Endothelial cell of umbilical vein (primary cell): ENCODE measurements at regions not wholly inside any gene's neighbourhood (a gene's known extent, or its start where the extent isn't known, plus 50 kb on each side); places are given as distances from the start of the nearest gene placed in this dataset.

Experiments used
- BruUV-seq: library from RNA; stranded (reverse); fragments of 400-500 nt; replicated peaks from 2 replicates; lab custom pipeline; 2021; lab: Mats Ljungman, UMichigan
- CTCF ChIA-PET: fragments of 300-600, 350-600 bp; sonication (Branson Sonifier 250); formaldehyde crosslinking; loops from one replicate; lab custom pipeline; 2021; ENCODE audit warnings: antibody characterized with exemption, inconsistent platforms; lab: Charles Lee
- POLR2A ChIA-PET: fragments of 300-600, 350-600 bp; sonication (Branson Sonifier 250); formaldehyde crosslinking; loops from one replicate; lab custom pipeline; 2021; ENCODE audit warnings: antibody characterized with exemption, inconsistent platforms; lab: Charles Lee
- DNase-seq: peaks from one replicate; pipeline ENCODE4 v3.0.0-alpha.2; 2011; ENCODE audit warnings: low read depth, low spot score
- FAIRE-seq: peaks from 2 replicates; lab custom pipeline; 2011; peaks lifted over from hg19 to GRCh38; lab: Jason Lieb, UNC
- H2AFZ ChIP-seq: 2 replicates; pipeline ENCODE4 v1.6.0; 2012; ENCODE audit warnings: low read depth, low read length, control low read depth, inconsistent platforms
- H3K27ac ChIP-seq: 2 replicates; pipeline ENCODE4 v1.5.1; 2011; ENCODE audit warnings: low read depth, mild to moderate bottlenecking, control low read depth, low read length, moderate library complexity; ENCODE audit not compliant: insufficient read depth
- H3K27me3 ChIP-seq, 2 experiments: 2 replicates each; pipeline versions ENCODE4 v1.6.0 to v1.6.1; 2011; ENCODE audit warnings: low read length in 2 of 2, mixed read lengths in 1 of 2; ENCODE audit not compliant: control insufficient read depth in 2 of 2, insufficient read depth in 2 of 2
- H3K36me3 ChIP-seq, 2 experiments: 2 replicates in 1 of 2; 3 replicates in 1 of 2; pipeline ENCODE4 v1.5.1; 2011; ENCODE audit warnings: low read length in 2 of 2, mild to moderate bottlenecking in 1 of 2, moderate library complexity in 1 of 2; ENCODE audit not compliant: control insufficient read depth in 2 of 2, insufficient read depth in 2 of 2; ENCODE audit errors: extremely low read depth in 1 of 2
- H3K4me1 ChIP-seq: 3 replicates; pipeline ENCODE4 v1.5.1; 2011; ENCODE audit warnings: mild to moderate bottlenecking, low read length; ENCODE audit not compliant: control insufficient read depth, insufficient read depth; ENCODE audit errors: extremely low read depth
- H3K4me2 ChIP-seq: 2 replicates; pipeline ENCODE4 v1.6.1; 2011; ENCODE audit warnings: low read length, control low read depth, mixed read lengths; ENCODE audit not compliant: insufficient read depth
- H3K4me3 ChIP-seq, 3 experiments: fragments of 200-600 bp in 1 of 3; sonication (generic), shearing (Covaris generic) in 1 of 3; replicated peaks in 1 of 3; 2 replicates each; pipeline ENCODE4 v1.5.1; 2011 to 2016; ENCODE audit warnings: control low read depth in 3 of 3, low read length in 3 of 3, mild to moderate bottlenecking in 2 of 3, inconsistent platforms in 1 of 3, low read depth in 1 of 3, moderate library complexity in 1 of 3; ENCODE audit not compliant: insufficient read depth in 1 of 3
- H3K79me2 ChIP-seq: 2 replicates; pipeline ENCODE4 v1.6.0; 2012; ENCODE audit warnings: low read length, inconsistent platforms; ENCODE audit not compliant: control insufficient read depth, insufficient read depth
- H3K9ac ChIP-seq: replicated peaks from 2 replicates; pipeline ENCODE3; 2011; ENCODE audit warnings: low read length, control low read depth; ENCODE audit not compliant: insufficient read depth; ENCODE audit errors: extremely low read depth
- H3K9me1 ChIP-seq: replicated peaks from 3 replicates; pipeline ENCODE4 v1.6.0; 2011; ENCODE audit warnings: mild to moderate bottlenecking, low read length; ENCODE audit not compliant: control insufficient read depth, insufficient read depth; ENCODE audit errors: extremely low read depth
- H3K9me3 ChIP-seq: replicated peaks from 2 replicates; pipeline ENCODE4 v1.5.1; 2012; ENCODE audit warnings: low read length, inconsistent platforms; ENCODE audit not compliant: control insufficient read depth, insufficient read depth
- H4K20me1 ChIP-seq: replicated peaks from 2 replicates; pipeline ENCODE3; 2011; ENCODE audit warnings: mild to moderate bottlenecking, low read length; ENCODE audit not compliant: control insufficient read depth, insufficient read depth; ENCODE audit errors: extremely low read depth
- CTCF ChIP-seq, 2 donors: IDR thresholded peaks; 1 replicate in 1 of 2; 2 replicates in 1 of 2; pipeline ENCODE4 v1.5.1; 2011; ENCODE audit warnings: low read length in 2 of 2, mild to moderate bottlenecking in 2 of 2, moderate library complexity in 2 of 2, control low read depth in 1 of 2, inconsistent platforms in 1 of 2, low read depth in 1 of 2; ENCODE audit not compliant: insufficient read depth in 1 of 2; ENCODE audit errors: extremely low read depth in 1 of 2
- EZH2 ChIP-seq: IDR thresholded peaks from 2 replicates; pipeline ENCODE4 v1.6.1; 2012; ENCODE audit warnings: borderline replicate concordance, low read depth, mild to moderate bottlenecking, moderate library complexity, low read length, inconsistent platforms; ENCODE audit not compliant: severe bottlenecking
- FOS ChIP-seq: IDR thresholded peaks from 2 replicates; pipeline ENCODE4 v1.6.1; 2011; ENCODE audit warnings: mild to moderate bottlenecking, low read length, moderate library complexity, borderline replicate concordance; ENCODE audit not compliant: insufficient read depth
- GATA2 ChIP-seq: IDR thresholded peaks from 2 replicates; pipeline ENCODE4 v1.7.0; 2011; ENCODE audit warnings: low read depth, mild to moderate bottlenecking, moderate library complexity, mixed read lengths, low read length; ENCODE audit not compliant: insufficient read length, insufficient read depth
- JUN ChIP-seq: IDR thresholded peaks from 2 replicates; pipeline ENCODE4 v1.6.1; 2011; ENCODE audit warnings: borderline replicate concordance, low read depth; ENCODE audit not compliant: insufficient read length, insufficient read depth
- MAX ChIP-seq: IDR thresholded peaks from 2 replicates; pipeline ENCODE4 v1.6.1; 2011; ENCODE audit not compliant: insufficient read depth, insufficient read length
- MYC ChIP-seq: IDR thresholded peaks from one replicate; pipeline ENCODE4 v1.6.1; 2011; ENCODE audit warnings: mild to moderate bottlenecking, low read depth, low read length
- POLR2A ChIP-seq: IDR thresholded peaks from 2 replicates; pipeline ENCODE4 v1.6.1; 2012; ENCODE audit warnings: low read depth, mild to moderate bottlenecking, control low read depth, low read length
- POLR2AphosphoS5 ChIP-seq: IDR thresholded peaks from 2 replicates; pipeline ENCODE4 v1.6.1; 2012; ENCODE audit warnings: low read depth, mild to moderate bottlenecking, control low read depth, low read length, moderate library complexity; ENCODE audit not compliant: insufficient read depth
- dilution Hi-C: fragments of 300-500 bp; cut with MboI; formaldehyde crosslinking; loops from one replicate; pipeline ENCODE4 v1.15.0; 2019; ENCODE audit warnings: low sequenced_read_pairs; ENCODE audit not compliant: extremely low pct_ligation_motif_present
- intact Hi-C: fragments of 100-400 bp; cut with micrococcal nuclease; formaldehyde crosslinking; loops from one replicate; pipeline ENCODE4 v1.10.0; 2022

- intact Hi-C loops, result no loop called here
- Histone ChIP-seq H3K9ac (no peak overlapping the region), H3K9me3 (no peaks in the 10 kb centered on the region), H3K36me3 (no peaks in the 10 kb centered on the region), H4K20me1 (no peaks in the 10 kb centered on the region), H3K79me2 (no peaks in the 10 kb centered on the region), H3K27ac (no peak overlapping the region), H3K9me1 (no peaks in the 10 kb centered on the region), H3K4me2 (no peak overlapping the region), H3K4me3 (no peak overlapping the region), H3K27me3 (no peaks in the 10 kb centered on the region), H3K4me1 (no peaks in the 10 kb centered on the region), H2AFZ (no peak overlapping the region)
- dilution Hi-C loops, result no loop called here
- DNase-seq (no peak), FAIRE-seq (no peak)
- POLR2A ChIA-PET, result no interaction called here
- no peak for TF ChIP-seq JUN
- TF ChIP-seq CTCF (IDR thresholded peaks at IDR 0.05; ENCODE audit: extremely low read depth in 1 of 2, insufficient read depth in 1 of 2, low read depth in 1 of 2, low read length in 2 of 2), result no peak
- no peak for TF ChIP-seq MAX
- no peak for TF ChIP-seq POLR2A
- TF ChIP-seq POLR2AphosphoS5, result no peak
- no peak for TF ChIP-seq EZH2
- no peak for TF ChIP-seq MYC
- no peak for TF ChIP-seq GATA2
- no peak for TF ChIP-seq FOS
- CTCF ChIA-PET, result no interaction called here
- no TSS peak for BruUV-seq
These were observed 490.7 kb downstream of the TYW1 start for GRCh38 chr7:67487316-67487715.
